NCI-H146 treated with DMSO at 0.1 percent for 48 hours (cell line): ENCODE measurements at regions not wholly inside any gene's neighbourhood (a gene's known extent, or its start where the extent isn't known, plus 50 kb on each side); places are given as distances from the start of the nearest gene placed in this dataset.
"Not testable (repeated sequence)": the region's sequence is repeated elsewhere in the genome, so short reads cannot be mapped to it uniquely, and the experiment has no call there.

ENCODE experiments used
- DNase-seq: peaks from one replicate; lab custom pipeline; 2025; ENCODE audit not compliant: unreplicated experiment; lab: John Stamatoyannopoulos, UW

- DNase-seq: peak; percentile 97
Measured at GRCh38 chr10:35884657-35885071, 242.6 kb upstream of the FZD8 start.

DNA sequence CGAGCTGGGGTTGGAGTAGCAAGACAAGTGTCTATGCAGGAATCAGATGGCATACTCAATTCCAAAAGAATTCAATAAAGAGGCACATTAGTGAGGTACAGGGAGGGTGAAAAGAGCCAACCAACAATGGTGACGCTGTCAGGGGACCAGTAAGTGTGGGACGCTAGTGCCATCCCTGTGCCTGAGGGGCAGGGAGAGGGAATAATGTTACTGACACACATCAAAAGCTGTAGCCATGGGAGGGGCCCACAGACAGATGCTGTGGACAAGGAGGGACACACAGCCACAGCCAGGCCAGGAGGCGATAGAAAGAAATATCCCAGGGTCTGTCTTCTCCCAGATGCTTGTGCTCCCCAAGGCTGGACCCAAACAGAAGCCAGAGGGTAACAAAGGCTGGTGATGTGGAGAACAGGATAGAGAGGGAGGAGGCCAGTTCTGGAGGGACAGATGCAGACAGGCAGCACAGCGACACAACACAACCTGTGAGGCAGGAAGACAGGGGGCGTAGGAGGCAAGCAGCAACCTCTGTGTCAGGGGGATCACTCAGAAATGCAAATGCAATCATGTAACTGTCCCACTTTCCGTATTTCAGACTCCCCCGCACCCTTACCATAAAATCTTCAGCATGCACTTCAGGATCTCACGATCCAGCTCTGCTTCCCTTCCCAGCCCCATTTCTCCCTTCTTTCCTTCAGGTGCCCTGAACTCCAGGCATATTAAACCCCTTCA, 240.5 kb upstream of the FZD8 start:
- no peak for DNase-seq

DNA sequence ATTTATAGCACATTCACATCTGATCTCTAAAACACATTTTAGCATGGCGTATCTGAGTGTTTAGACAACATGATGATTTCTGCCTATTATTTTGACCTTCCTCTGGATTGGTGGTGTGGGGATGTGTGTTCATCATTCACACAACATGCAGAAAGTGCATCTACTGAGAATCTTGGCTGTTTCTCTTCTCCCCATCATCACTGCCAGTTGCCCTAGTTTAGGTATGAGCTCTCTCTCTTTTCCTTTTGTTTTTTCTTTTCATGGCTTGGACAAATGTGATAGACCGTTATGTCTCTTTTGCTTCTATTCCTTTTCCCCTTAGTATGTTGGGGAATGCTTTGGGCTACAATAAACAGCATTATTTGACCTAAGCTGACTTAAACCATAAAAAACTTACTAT, 239.2 kb upstream of the FZD8 start:
- DNase-seq: no peak

- no peak for DNase-seq
Measured at GRCh38 chr10:35876248-35876647, 234.2 kb upstream of the FZD8 start.

GRCh38 chr10:35875016-35875676, 233.1 kb upstream of the FZD8 start:
- no peak for DNase-seq

DNA sequence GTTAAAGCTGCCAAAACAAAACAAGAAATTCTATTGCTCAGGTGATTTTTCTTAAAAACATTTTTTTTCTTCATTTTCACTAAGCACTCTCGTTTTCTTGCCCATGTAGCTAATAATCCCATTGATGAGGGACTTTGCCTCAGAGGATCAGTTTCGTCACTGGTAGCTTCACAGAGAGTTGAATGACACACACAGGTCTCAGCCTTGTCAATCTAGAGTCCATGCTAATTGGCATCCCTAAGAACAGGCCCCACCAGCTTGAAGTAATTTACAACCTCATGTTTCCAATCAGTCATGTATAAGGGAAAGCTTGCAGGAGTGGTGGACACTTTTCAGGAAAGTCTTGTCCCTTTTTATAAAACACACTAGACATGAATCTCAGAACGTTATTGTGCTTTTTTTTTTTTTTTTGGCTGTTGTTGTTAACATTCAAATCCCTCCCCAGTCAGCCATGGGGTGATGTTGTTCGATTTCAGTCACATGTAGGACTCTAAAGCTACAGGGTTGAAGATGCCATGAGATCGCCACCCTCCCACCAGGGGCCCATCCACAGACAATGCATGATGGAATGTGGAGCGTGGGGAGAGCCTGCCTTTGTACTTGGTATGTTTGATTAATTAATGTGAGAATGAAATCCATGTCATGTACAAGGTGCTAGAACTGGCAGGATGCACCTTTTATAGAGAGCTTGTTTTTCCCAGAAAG, 232.4 kb upstream of the FZD8 start:
- DNase-seq: no peak

DNA sequence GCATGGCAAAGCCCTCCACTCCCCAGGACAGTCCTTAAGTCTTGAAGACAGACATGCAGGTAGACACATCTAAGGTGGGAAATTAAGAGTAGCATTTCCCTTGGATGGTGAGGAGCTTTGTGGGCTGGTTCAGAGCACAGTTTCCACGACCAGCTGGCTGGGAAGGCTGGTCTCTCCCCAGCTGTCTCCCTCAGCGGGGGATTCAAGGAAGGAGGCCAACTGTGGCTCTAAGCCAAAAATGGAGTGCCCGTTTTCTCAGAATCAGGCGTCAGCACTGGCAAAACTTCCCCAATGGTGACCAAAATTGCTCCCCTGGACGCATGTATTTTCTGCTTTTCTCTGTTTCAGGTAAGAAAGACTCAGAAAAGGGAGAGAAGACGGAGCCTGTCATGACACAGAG, 230.6 kb upstream of the FZD8 start:
- DNase-seq: no peak

DNA sequence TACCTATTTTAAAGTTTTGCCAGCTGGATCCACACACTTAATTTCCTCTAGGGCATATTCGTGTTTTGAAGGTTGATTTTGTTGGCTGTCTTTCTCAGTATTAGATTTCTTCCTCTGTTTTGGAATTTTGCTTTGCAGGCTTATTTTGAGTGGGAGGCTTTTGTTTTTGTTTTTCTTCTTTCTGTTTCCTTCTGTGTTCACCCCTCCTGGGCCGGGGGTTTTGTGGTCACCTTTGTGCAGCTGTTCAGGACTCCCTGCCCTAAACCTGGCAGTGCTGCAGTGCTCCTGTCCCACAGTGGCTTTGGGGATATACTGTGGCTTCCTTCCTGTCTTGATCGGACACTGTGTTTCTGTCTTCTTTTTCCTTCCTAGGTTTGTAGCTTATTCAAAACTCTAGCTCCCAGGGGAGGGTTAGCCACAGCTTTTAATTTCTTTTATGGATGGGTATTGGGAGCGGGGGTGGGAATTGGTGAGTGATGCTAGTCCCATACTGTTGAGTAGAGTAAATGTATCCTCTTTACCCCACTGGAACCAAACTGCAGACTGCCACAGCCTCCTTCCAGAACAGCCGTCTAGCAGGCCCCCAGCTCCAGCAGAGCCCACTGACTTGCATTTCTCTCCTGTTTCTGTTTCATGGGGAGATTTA, 228.7 kb upstream of the FZD8 start:
- no peak for DNase-seq

- not testable (repeated sequence) for DNase-seq
Measured at GRCh38 chr10:35858676-35859283, 216.7 kb upstream of the FZD8 start.

DNA sequence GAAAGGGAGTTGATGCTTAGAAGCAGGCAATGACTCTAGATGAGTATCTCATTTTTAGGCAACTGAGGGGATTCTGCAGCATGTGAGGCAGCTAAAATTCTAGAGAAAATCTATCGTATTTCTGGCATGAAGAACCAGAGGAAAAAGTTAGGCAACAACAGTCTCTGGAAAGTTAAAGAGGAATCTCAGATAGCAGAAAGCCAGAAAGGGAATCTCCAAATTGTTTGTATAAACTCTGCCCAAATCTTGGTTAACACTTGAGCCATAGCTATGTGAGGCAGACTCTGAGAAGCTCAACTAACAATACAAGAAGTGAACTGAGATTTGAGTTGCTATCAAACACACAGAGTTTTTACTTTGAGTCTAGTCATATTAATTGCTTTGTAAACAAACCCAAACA, 215.8 kb upstream of the FZD8 start:
- DNase-seq: no peak

DNA sequence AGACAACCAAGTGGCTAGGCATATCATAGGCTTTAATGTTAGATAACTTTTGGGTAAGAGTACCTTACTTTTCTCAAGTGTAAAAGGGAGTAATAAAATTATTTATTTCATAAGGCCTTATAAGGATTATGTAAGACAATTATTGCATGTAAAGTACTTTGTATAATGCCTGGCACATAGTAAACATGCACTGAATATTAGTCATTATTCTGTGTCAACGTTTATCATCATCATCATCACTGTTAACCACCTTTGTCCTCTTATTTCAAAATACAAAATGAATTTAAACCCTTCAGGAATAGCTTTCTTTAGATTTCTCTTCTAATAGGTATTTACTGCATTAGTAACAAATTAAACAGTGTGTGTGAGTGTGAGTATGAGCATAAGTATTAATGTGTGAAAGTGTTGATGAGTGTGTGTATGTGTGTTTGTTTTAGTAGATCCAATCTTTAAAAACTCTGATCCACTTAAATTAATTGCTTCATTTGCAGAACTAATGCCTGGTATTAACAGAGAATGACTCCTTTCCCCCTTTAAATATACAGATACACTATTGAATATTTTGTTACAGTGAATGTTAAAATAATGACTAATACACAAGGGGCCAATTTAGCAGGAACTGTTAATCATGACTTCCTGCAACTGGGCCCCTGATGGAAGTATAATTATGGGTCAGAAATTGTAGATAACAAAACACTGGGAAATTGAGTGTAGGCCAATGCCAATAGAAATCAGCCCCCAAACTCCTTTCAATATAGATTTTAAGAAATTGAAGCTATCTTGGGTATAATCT, 213.3 kb upstream of the FZD8 start:
- DNase-seq: no peak

DNA sequence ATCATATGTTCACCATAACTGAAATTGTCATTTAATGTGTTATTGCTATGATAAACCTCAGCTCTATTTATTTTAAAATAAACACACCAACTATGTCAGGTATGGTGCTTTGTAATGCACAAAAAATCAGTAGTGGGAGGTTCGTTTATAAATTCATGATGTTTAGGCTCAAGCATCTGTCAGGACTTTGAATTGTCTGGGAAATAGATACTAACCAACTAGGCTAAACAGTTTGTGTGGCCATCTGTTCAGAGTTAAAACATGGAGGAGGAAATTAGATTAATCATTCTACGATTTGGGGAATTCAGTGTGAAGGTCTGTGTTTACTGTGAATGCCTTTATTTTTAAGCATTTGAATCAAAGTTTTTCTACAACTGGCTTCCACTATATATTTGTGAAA, 212.6 kb upstream of the FZD8 start:
- DNase-seq: no peak

- DNase-seq: no peak
Measured at GRCh38 chr10:35852721-35853120, 210.6 kb upstream of the FZD8 start.

- DNase-seq: no peak
Measured at GRCh38 chr10:35848412-35848811, 206.3 kb upstream of the FZD8 start.

DNA sequence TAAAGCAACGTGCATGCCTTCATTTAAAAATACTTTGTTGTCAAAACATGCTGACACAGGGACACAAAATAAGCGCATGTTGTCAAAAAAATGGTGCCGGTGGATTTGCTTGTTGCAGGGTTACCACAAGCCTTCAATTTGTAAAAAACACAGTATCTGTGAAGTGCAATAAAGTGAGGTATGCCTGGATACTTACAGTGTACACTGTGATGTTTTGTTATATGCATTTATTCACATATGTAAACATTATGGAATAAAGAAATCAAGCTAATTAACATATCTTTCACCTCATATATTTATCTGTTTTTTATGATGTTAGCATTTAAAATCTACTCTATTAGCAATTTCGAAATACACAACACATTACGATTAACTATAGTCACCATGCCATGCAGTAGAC, 202.6 kb upstream of the FZD8 start:
- no peak for DNase-seq

DNA sequence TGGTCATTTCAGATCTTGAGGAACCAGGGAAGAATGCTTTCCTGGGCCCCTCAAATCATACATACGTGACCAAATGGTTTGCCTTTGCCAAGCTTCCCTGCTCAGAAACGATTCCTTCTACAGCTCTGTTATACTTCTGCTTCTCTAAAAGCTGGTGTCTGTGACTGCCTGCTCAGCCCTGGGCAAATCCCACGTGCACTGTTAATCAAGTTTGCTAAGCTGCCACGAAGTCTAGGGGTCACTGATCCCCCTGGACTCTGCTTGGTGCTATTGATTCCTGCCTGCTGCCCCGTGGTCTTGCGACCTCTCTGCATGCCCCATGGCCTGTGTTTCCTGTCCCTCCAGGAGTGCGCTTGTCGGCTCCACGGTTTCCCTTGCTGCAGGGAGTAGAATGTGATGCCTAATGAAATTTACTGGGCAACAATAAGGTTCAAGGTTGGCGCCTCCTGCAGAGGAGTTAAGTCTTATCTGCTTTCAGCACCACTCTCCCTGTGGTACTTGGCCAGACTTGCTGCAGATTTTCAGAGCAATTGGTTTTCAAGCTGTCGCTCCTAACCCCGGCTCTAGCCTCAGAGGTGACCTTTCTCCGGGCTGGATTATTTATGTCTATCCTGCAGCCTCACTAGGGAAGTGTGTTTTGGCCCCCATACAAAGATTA, 201.6 kb upstream of the FZD8 start:
- DNase-seq: no peak

GRCh38 chr10:35838054-35838453, 196.0 kb upstream of the FZD8 start:
- DNase-seq: no peak

DNA sequence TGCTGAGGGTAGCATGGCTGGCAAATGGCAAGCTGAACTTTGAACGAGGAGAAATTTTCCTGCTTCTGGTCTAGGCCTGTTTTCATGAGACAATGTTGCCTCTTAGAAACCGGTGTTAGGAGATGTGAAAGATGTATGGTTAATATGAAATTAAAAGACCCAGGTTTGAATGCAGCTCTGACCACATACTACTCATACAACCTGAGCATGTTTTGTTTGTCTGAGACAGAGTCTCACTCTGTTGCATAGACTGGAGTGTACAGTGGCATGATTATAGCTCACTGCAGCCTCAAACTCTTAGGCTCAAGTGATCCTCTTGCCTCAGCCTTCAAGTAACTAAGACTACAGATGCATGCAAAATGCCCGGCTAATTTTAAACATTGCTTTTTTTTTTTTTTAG, 193.4 kb upstream of the FZD8 start:
- no peak for DNase-seq

DNA sequence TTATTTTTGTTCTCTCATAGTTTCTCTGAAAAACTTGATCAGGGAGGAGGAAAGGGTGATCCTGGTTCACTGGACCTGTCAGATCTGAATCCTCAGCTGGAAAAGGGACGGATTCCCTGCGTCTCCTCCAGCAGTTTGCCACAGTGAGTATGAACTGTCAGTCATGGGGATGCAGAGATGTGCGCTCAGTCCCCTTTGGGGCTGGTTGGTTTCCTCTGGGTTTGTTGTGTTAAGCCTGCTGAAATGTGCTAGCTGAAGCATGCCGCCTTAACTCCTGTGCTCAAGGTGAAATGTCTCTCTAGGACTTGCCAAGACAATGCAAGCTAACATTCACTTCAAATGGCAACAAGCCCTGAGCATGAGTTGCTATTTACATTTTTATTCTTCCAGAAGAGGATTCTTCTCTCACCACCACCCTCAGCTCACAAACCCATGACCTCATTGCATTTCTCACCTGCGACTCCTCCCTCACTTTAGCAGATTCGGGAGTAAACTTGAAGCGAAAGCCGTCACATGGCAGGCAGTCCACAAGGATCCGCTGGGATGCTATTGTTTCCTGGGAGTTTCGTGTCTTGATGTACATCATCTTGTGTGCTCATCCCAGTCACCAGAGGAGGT, 192.9 kb upstream of the FZD8 start:
- DNase-seq: no peak

GRCh38 chr10:35827783-35828182, 185.7 kb upstream of the FZD8 start:
- no peak for DNase-seq
